Small intestine (tissue), 7 donors: ENCODE measurements at regions not wholly inside any gene's neighbourhood (a gene's known extent, or its start where the extent isn't known, plus 50 kb on each side); places are given as distances from the start of the nearest gene placed in this dataset.

Experiments used
- DNase-seq, 2 donors: peaks; one replicate each; pipeline versions ENCODE4 v3.0.0 to v3.0.0-alpha.2; 2013
- FAIRE-seq: peaks from 2 replicates; lab custom pipeline; 2012; peaks lifted over from hg19 to GRCh38; lab: Jason Lieb, UNC
- H3K27ac ChIP-seq, 3 donors: one replicate each; pipeline ENCODE4 v1.5.1; 2013; ENCODE audit warnings: low read length in 2 of 3, mild to moderate bottlenecking in 2 of 3, control low read depth in 1 of 3, inconsistent platforms in 1 of 3, low read depth in 1 of 3, moderate library complexity in 1 of 3
- H3K27me3 ChIP-seq, 3 donors: one replicate each; pipeline ENCODE4 v1.6.1; 2013; ENCODE audit warnings: low read length in 3 of 3, inconsistent platforms in 1 of 3; ENCODE audit not compliant: control insufficient read depth in 3 of 3, insufficient read depth in 3 of 3
- H3K36me3 ChIP-seq, 3 donors: one replicate each; pipeline ENCODE4 v1.6.1; 2013; ENCODE audit warnings: low read length in 3 of 3, inconsistent platforms in 1 of 3, low read depth in 1 of 3, mild to moderate bottlenecking in 1 of 3, moderate library complexity in 1 of 3; ENCODE audit not compliant: control insufficient read depth in 3 of 3, insufficient read depth in 2 of 3
- H3K4me1 ChIP-seq, 3 donors: one replicate each; pipeline ENCODE4 v1.6.1; 2013; ENCODE audit warnings: low read length in 2 of 3, inconsistent platforms in 1 of 3, low read depth in 1 of 3, mild to moderate bottlenecking in 1 of 3, moderate library complexity in 1 of 3; ENCODE audit not compliant: control insufficient read depth in 3 of 3, insufficient read depth in 2 of 3
- H3K4me3 ChIP-seq, 3 donors: one replicate each; pipeline ENCODE4 v1.5.1; 2013; ENCODE audit warnings: low read length in 3 of 3, control low read depth in 1 of 3, inconsistent platforms in 1 of 3, low read depth in 1 of 3, mild to moderate bottlenecking in 1 of 3, moderate library complexity in 1 of 3
- H3K9me3 ChIP-seq, 2 donors: one replicate each; pipeline ENCODE4 v1.6.1; 2013; ENCODE audit warnings: low read depth in 1 of 2, low read length in 1 of 2; ENCODE audit not compliant: control insufficient read depth in 2 of 2, insufficient read depth in 1 of 2
- WGBS, 3 donors: extraction: QIAGEN DNeasy Blood & Tissue Kit; methylation state at CpG; one replicate each; pipeline ENCODE4 v1.1.7; 2013; 5-methylcytosine and 5-hydroxymethylcytosine counted together
- donor health status: healthy with polysubstance abuse.
- donor health status: control.
- donor health status: control.
- donor health status: Bipolar disorder and iron deficiency.
- donor health status: healthy.

- Histone ChIP-seq H3K27ac (no peak overlapping the region), H3K27me3 (no peaks in the 10 kb centered on the region), H3K4me1 (peaks cover 0 to 13% (median 4%) of the 10 kb centered on the region in 3 donors), H3K36me3 (no peaks in the 10 kb centered on the region), H3K9me3 (peaks cover 0 to 11% of the 10 kb centered on the region in 2 donors), H3K4me3 (no peak overlapping the region)
- FAIRE-seq: no peak
- DNase-seq: no peak
- WGBS, 3 donors: 91 to 95% (median 92%) methylated on average over 2 of the region's 2 CpGs
Observed at GRCh38 chr9:20114974-20115373, 326.1 kb upstream of the SLC24A2 start.

- peaks cover 0 to 13% (median 4%) of the 10 kb centered on the region in 3 donors for H3K4me1 ChIP-seq
- no peak for DNase-seq
- no peak for FAIRE-seq
- H3K4me3 ChIP-seq: no peak overlapping the region
- no peak overlapping the region for H3K27ac ChIP-seq
- 80 to 89% (median 88%) methylated on average over 7 of the region's 7 CpGs for WGBS, 3 donors
- H3K27me3 ChIP-seq: no peaks in the 10 kb centered on the region
- H3K9me3 ChIP-seq: peaks cover 0 to 11% of the 10 kb centered on the region in 2 donors
- no peaks in the 10 kb centered on the region for H3K36me3 ChIP-seq
Observed at GRCh38 chr9:20112205-20112783, 323.5 kb upstream of the SLC24A2 start.

- peaks cover 0 to 3% (median 0%) of the 10 kb centered on the region in 3 donors for H3K4me1 ChIP-seq
Observed at GRCh38 chr9:20111173-20111843, 322.5 kb upstream of the SLC24A2 start.

GRCh38 chr9:20095430-20096092 lies 306.7 kb upstream of the SLC24A2 start:
- Histone ChIP-seq H3K9me3 (no peaks in the 10 kb centered on the region), H3K27ac (no peak overlapping the region), H3K4me1 (no peaks in the 10 kb centered on the region), H3K27me3 (no peaks in the 10 kb centered on the region), H3K4me3 (no peak overlapping the region), H3K36me3 (no peaks in the 10 kb centered on the region)
- WGBS, 3 donors: 71 to 77% (median 73%) methylated on average over 5 of the region's 5 CpGs
- FAIRE-seq: no peak
- DNase-seq: no peak

More at GRCh38 chr9:20111173-20111843, 322.5 kb upstream of the SLC24A2 start:
- Histone ChIP-seq H3K9me3 (peaks cover 0 to 11% of the 10 kb centered on the region in 2 donors), H3K4me3 (no peak overlapping the region), H3K27me3 (no peaks in the 10 kb centered on the region), H3K36me3 (no peaks in the 10 kb centered on the region), H3K27ac (no peak overlapping the region)
- WGBS, 3 donors: 63 to 82% (median 79%) methylated on average over 3 of the region's 3 CpGs
- FAIRE-seq (no peak), DNase-seq (no peak)

GRCh38 chr9:20092561-20092960 lies 303.7 kb upstream of the SLC24A2 start:
- Histone ChIP-seq H3K4me3 (no peak overlapping the region), H3K36me3 (no peaks in the 10 kb centered on the region)

GRCh38 chr9:20087481-20087880 lies 298.6 kb upstream of the SLC24A2 start:
- no peak overlapping the region for H3K27ac ChIP-seq
- FAIRE-seq: no peak
- H3K27me3 ChIP-seq: no peaks in the 10 kb centered on the region
- no peak for DNase-seq
- H3K36me3 ChIP-seq: no peaks in the 10 kb centered on the region
- WGBS, 3 donors: 83 to 90% (median 88%) methylated on average over 1 of the region's 1 CpG
- no peaks in the 10 kb centered on the region for H3K4me1 ChIP-seq
- H3K4me3 ChIP-seq: no peak overlapping the region
- no peaks in the 10 kb centered on the region for H3K9me3 ChIP-seq

More at GRCh38 chr9:20092561-20092960, 303.7 kb upstream of the SLC24A2 start:
- no peaks in the 10 kb centered on the region for H3K4me1 ChIP-seq
- FAIRE-seq: no peak
- no peaks in the 10 kb centered on the region for H3K9me3 ChIP-seq
- H3K27ac ChIP-seq: no peak overlapping the region
- no peaks in the 10 kb centered on the region for H3K27me3 ChIP-seq
- 58 to 79% (median 71%) methylated on average over 1 of the region's 1 CpG for WGBS, 3 donors
- no peak for DNase-seq

GRCh38 chr9:20085842-20086241 lies 297.0 kb upstream of the SLC24A2 start:
- WGBS, 3 donors: 29 to 70% (median 39%) methylated on average over 1 of the region's 1 CpG

GRCh38 chr9:20084125-20084524 lies 295.3 kb upstream of the SLC24A2 start:
- WGBS, 3 donors: 9 to 44% (median 33%) methylated on average over 2 of the region's 2 CpGs
- no peaks in the 10 kb centered on the region for H3K27me3 ChIP-seq
- DNase-seq (no peak), FAIRE-seq (no peak)
- H3K27ac ChIP-seq: no peak overlapping the region
- H3K9me3 ChIP-seq: no peaks in the 10 kb centered on the region
- no peaks in the 10 kb centered on the region for H3K4me1 ChIP-seq
- no peak overlapping the region for H3K4me3 ChIP-seq
- H3K36me3 ChIP-seq: no peaks in the 10 kb centered on the region

More at GRCh38 chr9:20085842-20086241, 297.0 kb upstream of the SLC24A2 start:
- H3K4me1 ChIP-seq: no peaks in the 10 kb centered on the region
- no peak overlapping the region for H3K27ac ChIP-seq
- H3K4me3 ChIP-seq: no peak overlapping the region
- H3K27me3 ChIP-seq: no peaks in the 10 kb centered on the region
- DNase-seq: no peak
- no peak for FAIRE-seq
- H3K36me3 ChIP-seq: no peaks in the 10 kb centered on the region
- no peaks in the 10 kb centered on the region for H3K9me3 ChIP-seq
